GM21360 (cell line): ENCODE measurements at regions not wholly inside any gene's neighbourhood (a gene's known extent, or its start where the extent isn't known, plus 50 kb on each side); places are given as distances from the start of the nearest gene placed in this dataset.

ENCODE experiments used
- ATAC-seq: cut with Tn5 transposase; IDR thresholded peaks from one replicate; pipeline ENCODE4 v1.9.1; 2021; ENCODE audit warnings: mild to moderate bottlenecking, moderate library complexity; ENCODE audit not compliant: unreplicated experiment

DNA sequence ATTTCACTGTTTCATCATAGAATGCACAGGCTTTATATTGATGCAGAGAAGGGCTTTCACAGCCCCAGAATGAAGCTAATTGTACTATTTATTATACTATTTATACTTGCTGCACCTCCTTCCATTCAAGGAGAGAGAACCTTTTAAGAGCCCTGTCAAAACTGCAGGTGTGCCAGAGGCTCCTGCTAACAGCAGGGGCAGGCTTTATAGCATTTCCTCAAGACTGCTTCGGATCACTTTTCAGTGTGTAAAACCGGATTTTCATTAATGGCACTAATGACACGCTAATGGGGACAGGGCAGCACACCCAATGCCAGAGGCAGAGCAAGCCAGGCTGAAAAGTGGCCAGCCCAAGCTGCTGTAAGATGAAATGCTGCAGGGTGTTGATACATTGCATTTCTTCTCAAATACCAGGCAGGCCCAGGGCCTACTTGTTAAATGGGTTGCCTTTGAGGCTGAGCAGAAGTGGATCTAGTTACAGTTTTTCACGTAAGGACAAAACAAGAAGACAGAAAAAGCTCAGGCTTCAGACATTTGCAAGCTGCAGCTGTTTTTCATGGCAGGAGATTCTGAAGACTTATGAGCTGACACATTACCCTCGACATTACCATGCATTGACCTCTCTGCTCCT, 487.7 kb upstream of the BTBD3 start:
- ATAC-seq: no peak

- no peak for ATAC-seq
Observed at GRCh38 chr20:11430652-11431051, 487.0 kb upstream of the BTBD3 start.

- ATAC-seq: no peak
Observed at GRCh38 chr20:11431621-11432020, 486.1 kb upstream of the BTBD3 start.

DNA sequence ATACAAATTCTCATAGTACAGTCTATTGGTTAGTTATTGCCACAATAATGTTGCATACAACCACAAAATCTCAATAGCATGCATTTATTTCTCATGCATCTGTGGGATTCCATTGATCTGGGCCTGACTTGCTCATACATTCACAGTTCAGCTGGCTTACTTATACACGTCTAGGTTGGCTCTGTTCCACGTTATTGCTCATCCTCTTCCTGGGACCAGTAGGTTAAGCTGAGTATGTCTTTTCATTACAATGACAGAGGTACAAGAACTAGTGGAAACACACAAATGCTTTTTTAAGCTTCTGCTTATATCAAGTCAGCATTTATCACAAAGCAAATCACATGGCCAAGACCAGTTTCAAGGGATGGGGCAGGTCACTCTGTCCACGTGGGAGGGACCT, 485.3 kb upstream of the BTBD3 start:
- no peak for ATAC-seq

DNA sequence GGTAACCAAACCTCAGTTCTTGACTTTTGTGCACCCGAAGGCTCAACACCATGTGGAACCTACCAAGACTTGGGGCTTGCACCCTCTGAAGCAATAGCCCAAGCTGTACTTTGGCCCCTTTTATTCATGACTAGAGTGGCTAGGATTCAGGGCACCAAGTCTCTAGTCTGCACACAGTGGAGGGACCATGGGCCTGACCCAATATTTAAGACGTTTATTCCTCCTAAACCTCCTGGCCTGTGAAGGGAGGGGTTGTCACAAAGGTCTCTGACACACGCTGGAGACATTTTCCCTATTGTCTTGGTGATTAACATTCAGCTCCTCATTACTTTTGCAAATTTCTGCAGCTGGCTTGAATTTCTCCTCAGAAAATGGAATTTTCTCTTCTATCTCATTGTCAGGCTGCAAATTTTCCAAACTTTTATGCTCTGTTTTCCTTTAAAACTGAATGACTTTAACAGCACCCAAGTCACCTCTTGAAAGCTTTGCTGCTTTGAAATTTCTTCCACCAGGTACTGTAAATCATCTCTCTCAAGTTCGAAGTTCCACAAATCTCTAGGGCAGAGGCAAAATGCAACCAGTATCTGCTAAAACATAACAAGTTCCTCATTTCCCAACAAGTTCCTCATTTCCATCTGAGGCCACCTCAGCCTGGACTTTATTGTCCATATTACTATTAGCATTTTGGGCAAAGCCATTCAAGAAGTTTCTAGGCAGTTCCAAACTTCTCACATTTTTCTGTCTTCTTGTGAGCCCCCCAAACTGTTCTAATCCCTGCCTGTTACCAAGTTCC, 481.4 kb upstream of the BTBD3 start:
- no peak for ATAC-seq

GRCh38 chr20:11437090-11437489, 480.6 kb upstream of the BTBD3 start:
- ATAC-seq: no peak

DNA sequence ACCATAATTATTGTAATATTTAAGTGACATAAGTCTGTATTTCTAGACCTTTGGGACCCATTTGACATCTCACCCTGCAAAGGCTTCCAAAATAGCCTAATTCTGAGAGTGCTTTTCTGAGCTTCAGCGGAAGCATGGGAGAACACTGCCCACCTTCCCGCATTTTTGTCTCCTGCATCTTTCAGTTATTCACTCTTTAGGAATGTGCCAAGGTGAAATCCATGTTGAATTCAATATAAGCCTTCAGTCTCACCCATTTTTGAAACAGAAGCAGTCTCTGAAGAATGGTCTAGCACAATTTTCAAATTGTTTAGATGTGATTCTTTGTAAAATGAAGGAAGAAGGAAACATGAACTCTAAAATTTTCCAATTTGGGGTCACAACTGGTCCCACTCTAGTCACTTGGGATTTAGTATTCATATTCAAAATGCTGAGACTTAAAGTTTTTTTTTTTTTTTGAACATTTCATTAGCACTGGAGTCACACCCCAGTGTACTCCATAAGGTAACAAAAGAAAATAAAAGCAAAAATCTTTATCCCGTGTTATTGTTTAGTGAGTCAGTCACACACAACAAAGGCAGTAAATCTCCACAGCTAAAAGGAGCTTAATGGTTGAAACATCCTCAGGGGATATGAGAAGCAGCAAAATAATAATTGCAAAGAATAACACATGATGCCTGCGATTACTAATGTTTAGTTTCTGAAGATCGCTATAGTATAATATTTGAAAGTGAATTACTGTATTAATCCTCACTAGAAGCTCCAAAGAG, 479.9 kb upstream of the BTBD3 start:
- ATAC-seq: no peak

- ATAC-seq: no peak
Observed at GRCh38 chr20:11438412-11438811, 479.3 kb upstream of the BTBD3 start.

GRCh38 chr20:11443382-11444119, 474.1 kb upstream of the BTBD3 start:
- ATAC-seq: no peak

DNA sequence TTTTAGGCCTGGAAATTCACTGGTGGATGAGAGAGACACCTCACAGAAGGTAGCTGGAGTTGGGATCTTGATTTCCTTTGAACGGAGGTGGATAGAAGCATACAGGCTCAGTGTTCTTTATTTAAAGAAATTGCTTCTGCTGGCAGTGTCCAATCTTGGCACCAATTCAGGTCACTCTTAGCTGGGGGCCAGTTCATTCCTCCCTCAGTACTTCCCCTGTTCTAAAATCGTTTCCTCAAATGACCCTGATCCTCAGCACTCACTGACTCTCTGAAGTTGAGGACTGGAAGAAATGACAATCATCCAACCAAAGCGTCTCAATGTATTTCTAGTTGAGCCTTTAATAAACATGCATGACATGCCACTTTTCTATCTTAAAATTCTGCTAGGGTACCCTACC, 472.5 kb upstream of the BTBD3 start:
- no peak for ATAC-seq

GRCh38 chr20:11445891-11446290, 471.8 kb upstream of the BTBD3 start:
- ATAC-seq: no peak

DNA sequence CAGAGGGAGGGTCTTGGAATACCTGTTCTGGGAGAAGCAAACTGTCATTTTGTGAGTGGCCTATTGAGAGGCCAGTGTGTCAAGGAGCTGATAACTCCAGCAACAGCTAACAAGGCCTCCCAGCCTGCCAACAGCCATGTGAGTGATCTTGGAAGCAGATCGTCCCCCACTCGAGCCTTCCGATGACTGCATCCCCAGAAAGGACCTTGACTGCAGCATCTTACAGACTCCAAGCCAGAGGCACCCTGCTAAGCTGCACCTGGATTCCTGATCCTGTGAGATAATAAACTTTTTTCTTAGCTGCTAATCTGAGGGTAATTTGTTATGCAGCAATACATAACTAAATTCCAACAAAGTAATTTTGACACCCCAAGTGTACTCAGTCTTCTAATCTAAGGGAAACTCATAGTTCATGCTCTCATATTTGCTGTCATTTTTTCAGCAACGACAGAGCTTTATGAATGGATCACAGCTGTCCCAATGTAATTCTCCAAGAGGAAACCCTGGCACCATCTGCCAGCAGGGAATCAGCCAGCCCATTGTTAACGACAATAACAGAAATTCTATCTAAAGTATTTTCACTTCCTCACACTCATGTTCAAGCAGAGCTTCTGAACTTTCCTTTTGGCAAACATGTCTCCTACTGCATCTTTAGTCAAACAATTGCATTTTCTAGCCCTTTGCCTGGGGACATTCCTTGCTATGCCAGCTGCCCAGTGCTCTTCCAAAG, 470.2 kb upstream of the BTBD3 start:
- ATAC-seq: no peak

DNA sequence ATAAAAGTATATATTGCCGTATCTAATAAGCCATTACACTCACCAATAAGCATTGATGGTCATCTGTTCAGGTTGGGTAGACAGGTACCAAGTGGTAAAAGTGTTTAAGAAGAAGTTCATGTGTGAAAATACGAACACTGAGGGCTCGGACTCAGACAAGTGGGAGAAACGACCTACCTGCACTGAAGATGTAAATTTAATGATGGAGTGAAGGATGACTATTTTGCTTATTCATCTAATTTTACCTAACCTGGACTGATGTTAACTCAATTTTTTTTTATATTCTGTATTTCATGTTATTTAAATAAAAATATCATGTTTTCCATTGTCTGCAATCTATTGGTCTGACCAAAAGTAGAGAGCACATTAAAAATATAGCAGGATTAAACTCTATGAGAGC, 469.1 kb upstream of the BTBD3 start:
- ATAC-seq: no peak

GRCh38 chr20:11451793-11452291, 465.9 kb upstream of the BTBD3 start:
- ATAC-seq: no peak

DNA sequence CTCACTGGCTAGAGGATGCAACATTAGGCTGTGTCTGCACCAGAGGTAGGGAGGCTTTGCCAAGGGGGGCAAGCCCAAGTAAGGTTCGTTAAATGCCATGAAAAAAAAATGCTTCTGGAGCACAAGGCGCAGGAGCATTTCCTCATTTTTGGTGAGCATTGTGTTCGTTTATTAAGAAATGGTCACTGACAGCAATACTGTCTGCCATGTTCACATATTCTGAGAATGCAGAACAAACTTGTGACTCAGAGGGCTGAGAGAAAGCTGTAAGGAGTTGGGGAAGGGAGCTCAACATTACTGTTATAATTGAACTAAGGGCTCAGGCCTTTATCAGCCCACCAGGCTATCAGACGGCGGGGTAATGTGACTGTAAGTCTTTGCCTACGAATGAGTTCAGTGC, 465.4 kb upstream of the BTBD3 start:
- ATAC-seq: no peak

- ATAC-seq: no peak
Observed at GRCh38 chr20:11453430-11453829, 464.3 kb upstream of the BTBD3 start.

DNA sequence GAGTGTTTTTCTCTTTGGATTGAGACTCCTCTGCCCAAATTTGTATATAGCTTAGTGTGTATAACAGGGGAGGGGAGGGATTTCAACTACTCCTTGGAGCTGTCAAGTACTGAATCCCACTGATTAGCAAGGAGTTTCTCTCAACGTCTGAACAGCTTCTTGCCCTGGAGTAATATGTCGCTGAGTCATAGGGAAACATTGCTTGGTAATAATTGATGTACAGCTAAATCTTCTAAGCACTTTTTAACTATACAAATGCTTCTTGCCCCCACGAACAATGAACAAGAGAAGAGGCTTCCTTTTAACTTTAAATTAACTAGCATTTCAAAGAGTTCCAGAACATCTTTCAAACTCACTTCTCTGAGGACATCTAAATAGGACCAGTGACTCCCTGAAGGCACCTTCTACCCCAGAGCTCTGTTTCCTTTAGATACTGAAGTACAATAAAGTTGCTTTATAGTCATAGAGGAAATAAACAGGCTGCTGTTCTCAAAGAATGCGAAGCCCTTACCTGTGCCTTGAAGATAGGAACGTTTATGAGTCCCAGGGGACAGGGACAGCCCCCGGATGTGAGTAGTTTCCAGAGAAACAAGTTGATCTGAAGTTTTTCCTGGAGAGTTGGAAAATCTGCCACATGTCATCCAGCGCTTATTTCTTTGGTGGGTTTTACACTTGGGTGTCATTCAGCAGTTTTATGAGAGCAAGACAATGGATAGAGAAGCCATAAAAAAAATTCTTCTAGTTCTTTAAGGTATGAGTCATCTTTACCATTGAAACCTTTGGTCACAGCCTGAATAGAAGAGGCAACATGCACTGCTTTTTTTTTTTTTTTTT, 462.5 kb upstream of the BTBD3 start:
- no peak for ATAC-seq

GRCh38 chr20:11457488-11457887, 460.2 kb upstream of the BTBD3 start:
- ATAC-seq: no peak

GRCh38 chr20:11459090-11459890, 458.4 kb upstream of the BTBD3 start:
- no peak for ATAC-seq
